LoVo (cell line): ENCODE measurements at regions not wholly inside any gene's neighbourhood (a gene's known extent, or its start where the extent isn't known, plus 50 kb on each side); places are given as distances from the start of the nearest gene placed in this dataset.
A peak's percentile ranks its signal among the peaks of the same experiment; 100 is the strongest.
"Not testable (repeated sequence)": the region's sequence is repeated elsewhere in the genome, so short reads cannot be mapped to it uniquely, and the experiment has no call there.

Experiments used
- DNase-seq: peaks from one replicate; pipeline ENCODE4 v3.0.0-alpha.2; 2016; ENCODE audit warnings: low spot score

GRCh38 chrX:27156921-27157320, 306.2 kb downstream of the PPP4R3C start:
- DNase-seq = not testable (repeated sequence)

GRCh38 chrX:27136325-27136724, 326.8 kb downstream of the PPP4R3C start:
- DNase-seq = no peak

GRCh38 chrX:27132862-27133261, 330.3 kb downstream of the PPP4R3C start:
- DNase-seq = no peak

GRCh38 chrX:27087176-27087575, 376.0 kb downstream of the PPP4R3C start:
- DNase-seq = not testable (repeated sequence)

- DNase-seq = no peak
Measured at GRCh38 chrX:27086237-27086636, 376.9 kb downstream of the PPP4R3C start.

- DNase-seq = no peak
Measured at GRCh38 chrX:27085346-27085745, 377.8 kb downstream of the PPP4R3C start.

- no peak for DNase-seq
Measured at GRCh38 chrX:27078371-27078770, 384.8 kb downstream of the PPP4R3C start.

- no peak for DNase-seq
Measured at GRCh38 chrX:27057883-27058282, 405.3 kb downstream of the PPP4R3C start.

- DNase-seq = no peak
Measured at GRCh38 chrX:27039332-27039731, 423.8 kb downstream of the PPP4R3C start.

GRCh38 chrX:27008486-27008885, 454.7 kb downstream of the PPP4R3C start:
- no peak for DNase-seq

- no peak for DNase-seq
Measured at GRCh38 chrX:26999634-27000033, 463.5 kb downstream of the PPP4R3C start.

GRCh38 chrX:26958261-26958660, 504.9 kb downstream of the PPP4R3C start:
- no peak for DNase-seq

- DNase-seq = no peak
Measured at GRCh38 chrX:26954029-26954428, 509.1 kb downstream of the PPP4R3C start.

- DNase-seq = no peak
Measured at GRCh38 chrX:26952213-26952612, 510.9 kb downstream of the PPP4R3C start.

GRCh38 chrX:26927419-26927818, 535.7 kb downstream of the PPP4R3C start:
- DNase-seq = no peak

- DNase-seq = no peak
Measured at GRCh38 chrX:26925088-26925487, 538.1 kb downstream of the PPP4R3C start.

- no peak for DNase-seq
Measured at GRCh38 chrX:26922278-26922677, 540.9 kb downstream of the PPP4R3C start.

GRCh38 chrX:26918631-26919030, 544.5 kb downstream of the PPP4R3C start:
- peak; percentile 1 for DNase-seq

GRCh38 chrX:26916991-26917390, 546.1 kb downstream of the PPP4R3C start:
- no peak for DNase-seq

- DNase-seq = no peak
Measured at GRCh38 chrX:26915064-26915463, 548.1 kb downstream of the PPP4R3C start.

- no peak for DNase-seq
Measured at GRCh38 chrX:26914232-26914631, 548.9 kb downstream of the PPP4R3C start.

- DNase-seq = not testable (repeated sequence)
Measured at GRCh38 chrX:26911785-26912184, 551.4 kb downstream of the PPP4R3C start.

GRCh38 chrX:26909728-26910127, 553.4 kb downstream of the PPP4R3C start:
- DNase-seq = no peak

GRCh38 chrX:26908218-26908617, 554.9 kb downstream of the PPP4R3C start:
- DNase-seq = no peak

- DNase-seq = no peak
Measured at GRCh38 chrX:26889574-26889973, 573.6 kb downstream of the PPP4R3C start.
